Left colon (tissue), 2 donors: ENCODE measurements at regions not wholly inside any gene's neighbourhood (a gene's known extent, or its start where the extent isn't known, plus 50 kb on each side); places are given as distances from the start of the nearest gene placed in this dataset.

Experiments used
- ATAC-seq: fragments of 200-7000 bp; cut with Tn5 transposase; one replicate; pipeline ENCODE4 v1.9.1; 2020; ENCODE audit warnings: mild to moderate bottlenecking, moderate library complexity
- DNase-seq, 2 donors: peaks; one replicate each; pipeline ENCODE4 v3.0.0-alpha.2; 2020
- intact Hi-C, 2 donors: fragments of 100-400 bp; cut with DNase I in 1 of 2; cut with micrococcal nuclease in 1 of 2; formaldehyde crosslinking; loops; one replicate each; pipeline versions ENCODE4 v1.11.2 to v1.14.0; 2022; cut with DNase I, micrococcal nuclease
- donor health status: DM: no; HTN: no; CAD: no.
- donor health status: DM: yes; HTN: yes; CAD: no.

DNA sequence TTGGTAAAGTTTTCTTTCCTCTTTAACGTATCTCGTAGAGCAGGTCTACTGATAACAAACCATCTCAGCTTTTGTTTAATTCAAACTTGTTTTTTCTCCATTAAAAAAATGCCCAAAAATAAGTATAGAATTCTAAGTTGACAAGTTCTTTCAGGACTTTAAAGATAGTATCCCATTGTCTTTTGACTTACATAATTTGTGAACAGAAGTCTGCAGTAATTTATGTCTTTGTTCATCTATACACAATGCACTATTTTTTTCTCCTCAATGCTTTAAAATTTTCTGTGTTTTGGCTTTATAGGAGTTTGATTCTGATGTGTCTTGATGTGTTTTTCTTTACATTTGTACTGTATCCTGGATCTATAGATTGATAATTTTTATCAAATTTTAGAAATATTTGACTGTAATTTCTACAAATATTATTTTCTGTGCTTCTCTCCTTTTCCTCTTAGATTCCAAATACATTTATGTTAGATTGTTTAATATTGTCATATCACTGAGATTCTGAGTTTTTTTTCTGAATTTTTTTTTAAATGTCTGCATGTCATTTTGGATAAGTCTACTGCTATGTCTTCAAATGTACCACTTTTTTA, 143.3 kb downstream of the FTCDNL1 start:
- no peak for DNase-seq
- no peak for ATAC-seq
- intact Hi-C loops, result loop anchor here in 1 of 2 donors (10.0 kb wide), 1 partner anchor 157 kb away; no protein-coding TSS in a partner anchor

DNA sequence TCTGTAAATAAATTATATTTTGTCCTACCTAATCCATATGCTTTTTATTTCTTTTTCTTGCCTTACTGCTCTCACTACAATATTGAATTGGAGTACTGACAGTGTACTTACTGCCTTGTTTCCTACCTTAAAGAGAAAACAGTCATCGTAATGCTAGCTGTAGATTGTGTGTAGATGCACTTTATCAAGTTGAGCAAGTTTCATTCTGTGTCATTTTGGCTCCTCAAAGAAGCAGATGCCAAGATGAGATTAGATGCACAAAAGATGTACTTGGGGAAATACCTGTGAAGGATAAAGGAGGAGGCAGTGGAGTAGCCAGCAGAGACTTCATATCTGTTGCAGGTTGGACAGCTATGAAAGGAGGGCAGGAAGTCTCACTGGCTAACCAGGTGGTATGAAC, 145.5 kb downstream of the FTCDNL1 start:
- intact Hi-C loops, result loop anchor here in 1 of 2 donors (10.0 kb wide), 1 partner anchor 159 kb away; no protein-coding TSS in a partner anchor
- ATAC-seq, result no peak
- no peak for DNase-seq

DNA sequence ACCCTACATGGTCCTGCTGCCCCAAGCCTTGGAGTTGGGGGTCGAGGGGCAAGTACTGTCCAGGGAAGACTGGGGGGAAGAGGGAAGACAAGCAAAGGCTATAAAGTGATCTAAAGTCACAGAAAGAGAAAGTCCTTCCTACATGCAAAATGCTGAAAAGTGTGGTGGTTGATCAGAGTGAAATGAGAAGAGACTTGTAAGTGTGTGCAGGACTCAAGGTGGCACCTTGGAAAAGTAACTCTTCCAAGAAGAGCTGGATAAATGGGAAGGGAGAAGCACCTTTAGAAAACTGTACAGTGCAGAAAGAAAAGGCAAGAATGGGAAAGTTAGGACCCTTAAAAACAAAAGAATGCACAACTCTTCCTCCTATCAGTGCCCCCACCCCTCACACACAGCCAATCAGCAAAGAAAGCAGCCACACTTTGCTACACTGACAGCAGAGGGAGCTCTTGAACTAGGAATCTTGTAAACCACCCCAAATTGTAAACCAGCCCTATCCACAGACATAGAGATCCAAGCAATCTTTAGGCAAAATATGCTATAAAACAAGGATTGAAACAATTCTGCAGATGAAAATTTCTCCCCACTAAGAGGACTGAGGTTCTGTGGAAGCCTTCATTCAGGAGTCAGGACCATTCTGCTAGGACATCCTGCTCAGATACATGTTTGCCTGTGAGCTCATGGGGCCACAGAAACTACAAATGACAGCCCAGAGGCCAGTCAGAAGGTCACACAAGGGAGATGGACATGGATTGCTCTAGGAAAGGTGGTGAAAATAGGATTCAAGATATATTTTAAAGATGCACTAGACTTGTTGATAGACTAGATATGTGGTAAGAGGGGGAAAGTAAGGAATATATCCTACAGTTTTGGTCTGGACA, 146.4 kb downstream of the FTCDNL1 start:
- ATAC-seq (peak; percentile 94), DNase-seq (peak in 1 of 2 donors; percentile 51)
- intact Hi-C loops, result loop anchor here in 1 of 2 donors (10.0 kb wide), 1 partner anchor 160 kb away; no protein-coding TSS in a partner anchor

DNA sequence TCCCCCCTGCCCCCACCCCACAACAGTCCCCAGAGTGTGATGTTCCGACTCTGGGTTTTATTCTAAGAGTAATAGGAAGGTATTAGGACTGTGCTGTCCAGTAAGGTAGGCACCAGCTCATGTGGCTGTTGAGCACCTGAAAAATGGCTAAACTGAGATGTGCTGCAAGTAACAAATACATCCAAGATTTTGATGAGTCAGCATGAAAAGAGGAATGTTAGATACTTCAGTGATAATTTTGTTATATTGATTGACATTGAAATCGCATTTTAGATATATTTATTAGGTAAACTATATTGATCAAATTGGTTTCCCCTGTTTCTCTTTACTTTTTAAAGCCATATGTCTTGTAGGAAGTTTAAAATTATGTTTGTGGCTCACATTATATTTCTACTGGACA, 147.8 kb downstream of the FTCDNL1 start:
- ATAC-seq, result no peak
- intact Hi-C loops, result loop anchor here in 1 of 2 donors (10.0 kb wide), 1 partner anchor 162 kb away; no protein-coding TSS in a partner anchor
- DNase-seq, result no peak

DNA sequence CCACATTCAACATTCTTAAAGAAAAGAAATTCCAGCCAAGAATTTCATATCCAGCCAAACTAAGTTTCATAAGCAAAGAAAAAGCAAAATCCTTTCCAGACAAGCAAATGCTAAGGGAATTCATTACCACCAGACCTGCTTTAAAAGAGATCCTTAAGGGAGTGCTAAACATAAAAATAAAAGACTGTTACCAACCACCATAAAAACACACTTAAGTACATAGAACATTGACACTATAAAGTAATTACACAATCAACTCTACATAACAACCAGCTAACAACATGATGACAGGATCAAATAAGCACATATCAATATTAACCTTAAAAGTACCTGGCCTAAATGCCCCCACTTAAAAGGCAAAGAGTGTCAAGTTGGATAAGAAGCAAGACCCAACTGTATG, 153.5 kb downstream of the FTCDNL1 start:
- ATAC-seq, result peak; percentile 87
- no peak for DNase-seq
- intact Hi-C loops, result no loop called here

DNA sequence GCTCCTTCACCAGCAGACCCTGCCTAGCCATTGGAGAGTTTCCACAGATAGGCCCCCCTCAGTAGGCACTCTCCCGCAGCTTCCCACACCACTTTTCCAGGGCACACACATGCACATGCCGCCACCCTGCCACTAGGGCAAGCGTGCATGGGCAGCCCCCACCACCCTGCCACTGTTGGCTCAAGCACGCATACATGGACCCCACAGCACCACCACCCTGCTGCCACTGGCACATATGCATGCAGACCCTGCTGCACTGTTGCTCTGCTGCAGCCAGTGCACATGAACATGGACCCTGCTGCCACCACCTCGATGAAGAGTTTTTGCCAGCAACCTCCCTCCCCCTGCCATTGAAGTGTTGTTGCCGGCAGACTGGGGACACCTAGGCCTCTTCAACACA, 154.9 kb downstream of the FTCDNL1 start:
- ATAC-seq (no peak), DNase-seq (no peak)
- intact Hi-C loops, result no loop called here

DNA sequence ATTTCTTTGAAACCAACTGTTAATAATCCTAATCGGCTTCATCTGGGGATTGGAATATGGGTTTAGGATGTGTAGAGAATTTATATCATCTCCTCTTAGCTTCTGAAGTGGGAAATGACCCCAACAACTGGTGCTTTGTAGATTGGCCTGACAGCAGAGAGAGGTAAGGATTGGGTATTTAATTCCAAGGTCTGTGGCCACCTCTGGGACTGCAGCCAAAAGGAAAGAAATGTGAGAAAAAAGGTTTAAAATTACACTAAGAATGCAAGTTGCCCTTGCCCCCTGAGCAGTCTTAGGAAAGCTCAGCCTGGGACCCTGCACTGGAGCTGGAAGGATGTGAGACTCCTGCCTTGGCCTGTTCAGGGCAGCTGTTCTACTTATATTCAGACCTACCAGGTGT, 157.1 kb downstream of the FTCDNL1 start:
- ATAC-seq, result no peak
- intact Hi-C loops, result no loop called here
- no peak for DNase-seq

DNA sequence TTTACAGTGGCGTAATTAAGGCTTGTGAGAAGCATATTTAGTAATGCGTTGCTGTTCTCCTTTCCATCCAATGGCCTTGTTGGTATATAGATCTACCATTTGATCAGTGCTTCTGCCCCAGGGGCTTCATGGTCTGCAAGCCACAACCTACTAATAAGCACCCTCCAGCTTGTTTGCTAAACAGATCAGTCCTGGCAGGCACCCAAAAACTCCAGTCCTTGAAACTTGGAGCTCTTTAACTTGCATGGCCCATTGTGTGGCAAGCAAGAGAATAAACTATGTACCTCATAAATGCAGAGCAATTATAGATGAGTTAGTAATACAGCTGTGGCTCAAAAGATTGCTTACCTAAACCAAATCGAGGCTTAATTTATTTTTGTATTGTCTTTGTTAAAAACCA, 158.5 kb downstream of the FTCDNL1 start:
- intact Hi-C loops, result no loop called here
- ATAC-seq, result peak; percentile 69
- DNase-seq, result peak in 1 of 2 donors; percentile 68

DNA sequence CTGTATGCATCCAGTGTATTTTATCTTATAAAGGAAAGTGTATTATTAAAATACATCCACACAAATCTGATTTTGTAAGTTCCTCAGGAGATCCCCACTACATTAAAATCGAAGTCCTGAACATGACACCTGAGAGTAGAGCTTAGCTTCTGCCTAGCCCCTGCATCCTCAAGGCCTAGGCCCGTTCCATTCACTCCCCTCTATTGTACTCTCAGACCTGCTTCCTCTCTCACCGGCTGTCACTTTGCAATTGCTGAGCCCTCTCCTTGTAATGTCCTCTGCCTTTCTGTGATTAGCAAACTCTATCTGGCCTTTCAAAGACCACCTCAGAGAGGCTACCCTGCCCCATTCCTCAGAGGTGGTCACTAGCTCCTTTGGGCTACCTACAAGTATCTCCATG, 160.8 kb downstream of the FTCDNL1 start:
- intact Hi-C loops, result no loop called here
- DNase-seq (no peak), ATAC-seq (no peak)

DNA sequence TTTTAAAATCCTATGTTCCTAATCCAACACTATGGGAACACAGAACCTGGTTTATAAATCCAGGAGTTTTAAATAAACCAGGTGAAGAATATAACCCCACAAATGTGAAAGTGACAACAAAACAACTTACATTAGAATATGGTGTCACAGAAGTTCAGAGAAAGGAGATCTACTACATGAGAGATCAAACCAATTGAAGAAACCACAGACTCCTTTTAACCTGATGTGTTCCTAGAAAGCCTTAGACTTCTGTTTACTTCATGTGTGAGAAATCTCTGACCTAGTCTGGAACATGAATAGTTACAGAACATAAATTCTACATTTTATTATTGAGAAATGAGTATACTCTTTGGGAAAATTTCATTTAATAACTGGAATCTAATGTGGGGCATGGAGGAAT, 165.3 kb downstream of the FTCDNL1 start:
- no peak for ATAC-seq
- DNase-seq, result no peak
- intact Hi-C loops, result no loop called here

DNA sequence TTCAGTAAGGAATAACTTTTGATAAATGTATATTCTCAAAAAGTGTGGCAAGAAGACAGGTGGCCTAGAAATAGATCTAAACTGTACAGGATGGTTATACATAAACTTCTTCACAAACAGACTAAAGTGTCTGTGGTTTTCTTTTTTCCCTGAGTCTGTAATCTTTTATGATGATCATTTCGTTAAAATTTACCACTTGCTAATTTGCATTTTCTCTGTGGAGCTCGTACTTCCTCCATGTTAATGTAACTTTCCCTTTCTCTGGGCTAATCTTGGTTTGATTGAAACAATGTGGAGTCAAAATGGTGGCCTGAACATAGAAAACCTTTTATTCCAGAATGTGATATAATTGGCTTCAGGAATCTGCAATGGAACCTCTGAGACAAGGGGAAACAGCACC, 166.2 kb downstream of the FTCDNL1 start:
- intact Hi-C loops, result no loop called here
- DNase-seq, result no peak
- ATAC-seq, result peak; percentile 72

DNA sequence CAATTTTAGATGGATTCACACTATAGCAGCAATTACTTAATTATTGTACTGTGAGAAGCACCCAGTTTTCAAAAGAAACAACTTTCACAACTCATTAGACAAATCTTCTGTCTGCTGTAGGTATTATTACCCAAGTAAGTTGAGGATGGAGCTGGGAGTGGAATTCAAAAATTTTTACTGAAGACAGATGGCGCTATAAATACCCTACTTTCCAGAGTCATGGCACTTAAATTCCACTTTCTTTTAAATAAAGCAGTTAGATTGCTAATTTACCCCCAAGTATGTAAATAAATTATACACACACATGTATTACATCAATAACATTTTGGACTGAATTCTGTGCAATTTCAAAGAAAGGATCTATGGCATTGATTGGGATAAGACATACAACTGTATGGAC, 166.8 kb downstream of the FTCDNL1 start:
- intact Hi-C loops, result no loop called here
- DNase-seq (no peak), ATAC-seq (no peak)

DNA sequence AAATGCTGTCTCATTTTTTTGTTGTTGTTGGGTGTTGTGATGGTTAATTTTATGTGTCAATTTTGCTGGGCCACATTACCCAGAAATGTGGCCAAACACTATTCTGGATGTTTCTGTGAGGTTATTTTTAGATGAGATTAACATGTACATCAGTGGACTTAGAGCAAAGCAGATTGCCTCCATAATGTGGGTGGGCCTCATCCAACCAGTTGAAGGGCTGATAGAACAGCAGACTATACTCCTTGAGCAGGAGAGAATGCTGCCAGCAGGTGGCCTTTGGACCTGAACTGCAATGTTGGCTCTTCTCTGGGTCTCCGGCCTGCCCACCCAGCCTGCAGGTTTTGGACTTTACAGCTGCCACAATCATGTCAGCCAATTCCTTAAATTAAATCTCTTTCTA, 169.0 kb downstream of the FTCDNL1 start:
- intact Hi-C loops, result no loop called here
- DNase-seq, result no peak
- ATAC-seq, result peak; percentile 31

DNA sequence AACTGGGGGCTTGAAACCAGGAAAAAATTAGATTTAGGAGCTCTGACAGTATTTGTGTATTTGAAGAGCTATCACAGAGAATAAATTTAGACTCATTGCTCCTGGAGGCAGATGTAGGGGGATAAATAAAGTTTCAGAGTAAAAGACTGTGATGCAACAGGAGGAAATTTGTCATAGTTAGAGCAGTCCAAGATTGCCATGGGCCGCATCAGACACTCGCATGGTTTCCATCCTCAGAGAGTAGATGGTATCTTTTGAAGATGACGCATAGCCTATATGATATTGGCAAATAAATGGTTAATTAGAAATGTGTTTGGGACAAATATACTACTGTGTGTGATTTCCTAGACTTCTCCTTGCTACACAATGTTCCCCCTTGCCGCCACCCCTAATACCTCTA, 170.5 kb downstream of the FTCDNL1 start:
- ATAC-seq, result no peak
- DNase-seq, result no peak
- intact Hi-C loops, result no loop called here

DNA sequence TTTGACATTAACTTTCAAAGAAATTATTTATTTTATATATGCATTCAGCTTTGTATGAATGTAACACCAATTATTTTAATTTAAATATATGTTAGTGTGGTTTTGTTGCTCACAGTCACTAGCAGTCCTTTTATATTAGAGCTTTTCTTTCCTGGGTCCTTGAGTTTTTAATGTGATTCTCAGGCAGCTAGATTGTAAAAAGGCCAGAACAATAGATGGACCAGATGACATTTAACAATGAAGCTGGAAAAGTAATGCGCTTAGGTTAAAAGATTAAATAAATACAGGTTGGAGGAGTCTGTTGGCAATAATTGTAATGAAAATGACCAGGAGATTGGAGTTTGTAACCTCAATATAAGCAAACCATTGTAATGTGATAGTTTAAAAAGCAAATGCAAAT, 171.1 kb downstream of the FTCDNL1 start:
- DNase-seq, result no peak
- intact Hi-C loops, result no loop called here
- ATAC-seq, result no peak

DNA sequence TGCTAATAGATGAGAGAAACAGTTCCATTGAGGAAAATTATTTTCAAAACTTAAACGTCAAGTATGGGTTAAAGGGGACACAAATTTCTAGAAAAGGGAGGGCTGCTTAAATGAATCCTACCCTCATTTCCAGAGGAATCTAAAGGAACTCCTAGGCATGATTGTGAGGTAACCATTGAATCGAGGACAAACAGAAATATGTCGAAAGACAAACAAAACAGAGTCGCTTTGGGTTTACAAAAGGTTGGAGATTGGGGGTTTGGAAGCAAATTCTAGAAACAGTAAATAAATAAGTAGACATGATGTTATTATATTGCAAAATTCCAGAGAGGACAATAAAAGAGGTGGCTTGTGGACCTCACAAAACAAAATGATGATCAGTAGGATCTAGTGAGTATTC, 173.1 kb downstream of the FTCDNL1 start:
- DNase-seq (no peak), ATAC-seq (peak; percentile 7)
- intact Hi-C loops, result no loop called here

DNA sequence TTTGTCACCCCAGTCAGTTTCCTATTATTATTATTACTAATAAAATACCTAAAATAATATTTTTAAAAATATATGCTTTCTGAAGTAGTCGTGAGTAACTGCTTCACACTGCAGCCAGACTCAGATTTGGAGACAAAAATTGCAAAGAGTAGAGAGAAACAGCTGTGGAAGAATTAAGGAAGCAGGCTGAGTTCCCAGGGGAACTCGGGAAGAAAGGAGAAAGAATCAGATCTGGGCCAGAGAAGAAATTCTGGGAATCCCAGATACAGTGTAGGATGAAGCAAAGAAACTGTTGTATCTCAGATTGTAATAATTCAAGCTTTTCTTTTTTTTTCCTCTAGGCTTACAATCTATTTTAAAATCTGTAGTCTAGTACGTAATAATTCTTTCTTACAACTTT, 182.3 kb downstream of the FTCDNL1 start:
- intact Hi-C loops, result no loop called here
- no peak for DNase-seq
- ATAC-seq, result no peak

DNA sequence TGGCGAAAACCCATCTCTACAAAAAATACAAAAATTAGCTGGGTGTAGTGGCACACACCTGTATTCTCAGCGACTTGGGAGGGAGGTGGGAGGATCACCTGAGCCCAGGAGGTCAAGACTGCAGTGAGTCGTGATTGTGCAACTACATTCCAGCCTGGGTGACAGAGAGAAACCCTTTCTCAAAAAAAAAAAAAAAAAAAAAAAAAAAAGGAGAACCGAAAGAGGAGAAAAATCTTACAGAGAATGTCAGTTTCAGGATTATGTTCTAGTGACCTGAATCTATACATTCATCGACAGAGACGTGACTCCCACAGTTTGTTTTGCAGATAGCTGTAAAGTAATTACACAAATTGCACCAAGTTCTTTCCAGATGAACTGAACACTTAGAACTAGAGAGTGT, 187.8 kb downstream of the FTCDNL1 start:
- DNase-seq (no peak), ATAC-seq (peak; percentile 69)
- intact Hi-C loops, result no loop called here

DNA sequence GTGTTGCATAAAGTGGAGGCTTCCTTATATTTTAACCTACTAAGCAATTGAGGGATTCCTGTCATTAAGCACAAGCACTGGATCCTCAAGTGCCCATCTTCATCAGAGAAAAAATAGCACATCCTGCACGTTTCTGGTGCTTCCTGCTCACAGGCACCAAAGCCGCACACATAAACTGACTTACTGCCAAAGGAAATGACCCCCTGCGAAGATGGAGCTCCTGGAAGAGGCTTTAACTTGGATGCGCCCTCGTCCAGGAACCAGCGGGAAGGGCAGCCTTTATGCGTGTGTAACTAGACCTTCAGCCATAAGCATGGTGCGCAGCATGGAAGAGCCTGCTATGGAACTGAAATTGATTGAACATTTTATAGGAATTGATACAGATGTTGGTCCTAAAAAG, 188.7 kb downstream of the FTCDNL1 start:
- intact Hi-C loops, result no loop called here

DNA sequence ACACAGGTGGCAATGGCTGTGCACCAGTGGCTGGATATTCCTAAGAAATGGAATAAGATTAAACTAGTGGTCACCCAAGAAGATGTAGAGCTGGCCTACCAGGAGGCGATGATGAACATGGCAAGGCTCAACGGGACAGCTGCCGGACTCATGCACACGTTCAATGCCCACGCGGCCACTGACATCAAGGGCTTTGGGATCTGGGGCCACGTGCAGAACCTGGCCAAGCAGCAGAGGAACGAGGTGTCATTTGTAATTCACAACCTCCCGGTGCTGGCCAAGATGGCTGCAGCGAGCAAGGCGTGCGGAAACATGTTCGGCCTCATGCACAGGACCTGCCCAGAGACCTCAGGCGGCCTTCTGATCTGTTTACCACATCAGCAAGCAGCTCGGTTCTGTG, 190.8 kb downstream of the FTCDNL1 start:
- DNase-seq (no peak), ATAC-seq (no peak)
- intact Hi-C loops, result no loop called here

More for the DNA sequence above, 188.7 kb downstream of the FTCDNL1 start:
- no peak for DNase-seq
- ATAC-seq, result no peak
